GM12865 (cell line): ENCODE measurements at regions not wholly inside any gene's neighbourhood (a gene's known extent, or its start where the extent isn't known, plus 50 kb on each side); places are given as distances from the start of the nearest gene placed in this dataset.

Experiments
- DNase-seq: peaks from one replicate; pipeline ENCODE4 v3.0.0; 2010; ENCODE audit warnings: low read depth
- H3K4me3 ChIP-seq: 2 replicates; pipeline ENCODE4 v1.5.1; 2011; ENCODE audit warnings: mild to moderate bottlenecking, low read depth, low read length, control low read depth
- CTCF ChIP-seq: IDR thresholded peaks from 2 replicates; pipeline ENCODE4 v1.5.1; 2011; ENCODE audit warnings: low read length, control low read depth, low read depth, inconsistent platforms; ENCODE audit not compliant: insufficient read depth; ENCODE audit errors: missing control alignments

DNA sequence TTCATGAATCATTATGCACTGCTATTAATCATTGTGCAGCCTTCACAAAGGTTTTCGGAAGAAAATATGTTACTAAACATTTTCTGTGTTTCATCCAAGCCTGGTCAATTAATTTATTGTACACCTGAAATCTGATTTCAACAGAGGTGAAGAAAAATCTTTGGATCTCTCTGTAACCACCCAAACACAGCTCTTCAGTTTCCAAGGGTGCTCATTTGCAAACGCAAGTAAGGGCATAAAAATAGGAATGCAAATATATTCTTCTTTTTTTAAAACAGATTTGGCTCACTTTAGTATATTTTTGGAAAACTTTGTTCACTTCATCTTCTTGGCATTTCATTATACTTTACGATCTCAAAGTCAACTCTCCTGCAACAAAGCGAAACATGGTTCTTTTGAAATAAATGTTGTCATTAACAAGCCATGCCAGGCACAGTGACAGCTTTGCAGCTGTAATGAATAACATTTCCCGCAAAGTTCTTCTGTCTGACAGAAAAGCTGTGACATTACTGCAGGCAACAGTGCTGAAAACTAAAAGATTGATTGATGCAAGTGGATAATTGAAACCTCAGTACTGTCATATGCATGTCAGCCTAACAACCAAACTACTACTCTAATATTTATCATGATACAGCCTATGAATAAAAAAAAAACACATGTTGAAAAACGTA, 348.3 kb downstream of the FRK start:
- no peak for DNase-seq
- TF ChIP-seq CTCF = no peak

DNA sequence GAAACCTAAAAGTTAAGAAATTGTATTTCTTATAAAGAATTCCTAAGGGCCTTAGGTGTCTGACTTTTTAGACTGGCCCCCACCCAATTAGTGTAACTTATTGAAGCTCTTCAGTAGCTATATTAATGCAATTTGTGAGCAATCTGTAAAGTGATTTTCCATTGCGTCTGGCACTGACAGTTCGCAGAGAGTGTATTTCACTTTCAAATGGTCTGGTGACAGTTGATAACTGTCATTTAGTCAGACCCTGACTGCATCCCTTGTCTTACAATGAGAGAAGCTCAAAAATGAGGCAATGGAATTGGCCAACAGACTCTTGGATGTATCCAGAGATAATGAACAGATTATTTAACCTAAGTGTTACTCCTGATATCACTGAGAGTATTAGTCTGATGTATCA, 351.8 kb downstream of the FRK start:
- no peak for DNase-seq
- TF ChIP-seq CTCF = no peak
- H3K4me3 ChIP-seq = no peak overlapping the region

More for the DNA sequence above, 348.3 kb downstream of the FRK start:
- no peak overlapping the region for H3K4me3 ChIP-seq

DNA sequence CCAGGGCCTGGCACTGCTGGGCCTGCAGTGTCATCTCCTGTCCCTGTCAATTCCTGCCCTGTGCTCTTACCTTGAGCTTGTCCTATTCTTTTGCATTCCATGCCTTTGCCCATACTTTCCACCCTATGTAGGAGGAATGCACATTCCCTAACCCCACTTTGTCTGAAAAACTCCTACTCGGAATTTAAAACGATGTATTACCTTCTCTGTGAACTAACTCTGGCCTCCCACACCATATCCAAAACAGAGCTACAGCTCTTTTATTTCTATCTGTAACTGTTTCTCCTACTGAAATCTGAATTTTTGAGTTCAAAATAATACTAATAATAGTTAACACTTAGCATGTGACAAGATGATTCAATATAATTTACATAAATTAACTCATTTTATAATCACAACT, 353.7 kb downstream of the FRK start:
- H3K4me3 ChIP-seq = no peak overlapping the region
- DNase-seq = no peak
- TF ChIP-seq CTCF = no peak

DNA sequence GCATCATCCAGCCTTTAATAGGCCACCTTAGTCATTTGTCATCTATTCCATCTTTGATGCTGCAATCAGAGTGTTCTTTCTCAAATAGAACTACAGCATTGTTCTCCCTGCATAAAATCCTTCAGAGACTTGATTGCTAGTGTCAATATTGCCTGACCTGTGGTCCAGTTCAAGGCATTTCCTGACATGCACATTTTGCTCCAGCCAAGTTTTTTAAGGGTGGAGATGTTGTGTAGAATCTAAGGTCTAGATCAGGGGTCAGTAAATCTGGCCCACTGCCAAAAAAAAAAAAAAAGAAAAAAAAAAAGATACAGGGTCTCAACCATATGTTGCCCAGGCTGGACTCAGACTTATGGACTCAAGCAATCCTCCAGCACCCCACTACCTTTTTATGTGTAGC, 354.4 kb downstream of the FRK start:
- no peak overlapping the region for H3K4me3 ChIP-seq
- DNase-seq = no peak
- no peak for TF ChIP-seq CTCF

GRCh38 chr6:115704028-115704427, 356.7 kb downstream of the FRK start:
- no peak overlapping the region for H3K4me3 ChIP-seq
- no peak for DNase-seq
- no peak for TF ChIP-seq CTCF

- no peak for TF ChIP-seq CTCF
- H3K4me3 ChIP-seq = no peak overlapping the region
- DNase-seq = no peak
These were observed 369.3 kb downstream of the FRK start for GRCh38 chr6:115691433-115691832.

GRCh38 chr6:115690854-115691253, 369.8 kb downstream of the FRK start:
- TF ChIP-seq CTCF = no peak
- no peak for DNase-seq
- no peak overlapping the region for H3K4me3 ChIP-seq
